ENCODE measurements at regions not wholly inside any gene's neighbourhood (a gene's known extent, or its start where the extent isn't known, plus 50 kb on each side); places are given as distances from the start of the nearest gene placed in this dataset.

DNA sequence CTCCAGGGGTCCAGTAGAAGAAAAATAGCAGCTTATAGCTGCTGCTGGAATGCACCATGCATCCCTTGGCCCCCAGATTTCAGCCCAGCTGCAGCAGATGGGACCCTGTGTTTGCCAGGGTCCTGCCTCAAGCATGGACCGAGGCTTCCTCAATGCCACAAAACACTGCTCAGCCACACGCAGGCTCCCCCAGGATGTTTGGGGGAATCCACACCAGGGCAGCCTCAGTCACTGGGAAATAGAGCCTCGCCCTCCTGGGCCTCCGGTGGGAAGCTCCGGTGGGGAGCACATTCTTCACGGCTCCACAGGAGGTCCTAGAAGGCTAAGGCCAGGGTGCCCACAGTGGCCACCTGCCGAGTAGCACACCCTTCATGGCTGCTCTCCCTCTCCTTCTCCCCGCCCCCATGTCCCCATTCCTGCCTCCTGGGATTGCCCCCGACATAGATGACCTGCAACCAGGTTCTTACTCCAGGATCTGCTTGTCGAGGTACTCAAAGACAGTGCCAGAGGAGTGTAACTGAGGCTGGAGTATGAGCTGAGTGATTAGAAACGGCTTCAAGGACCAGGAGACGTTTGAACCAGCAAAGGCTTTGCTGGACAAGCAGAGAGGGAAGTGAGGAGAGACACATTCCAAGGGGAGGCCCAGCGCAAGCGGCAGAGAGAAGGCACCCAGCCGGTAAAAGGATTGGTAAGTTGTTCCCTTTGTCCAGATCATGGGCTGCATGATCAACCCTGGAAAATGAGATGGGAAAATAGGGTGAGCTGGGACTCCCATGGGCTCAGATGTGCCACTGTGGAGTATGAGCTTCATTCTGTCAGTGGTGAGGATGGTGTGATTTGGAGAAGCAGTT lies 110.7 kb upstream of the UQCRFS1 start:
- no peak for DNase-seq

- no peak for DNase-seq
Observed at GRCh38 chr19:29324291-29324680, 111.3 kb upstream of the UQCRFS1 start.

DNA sequence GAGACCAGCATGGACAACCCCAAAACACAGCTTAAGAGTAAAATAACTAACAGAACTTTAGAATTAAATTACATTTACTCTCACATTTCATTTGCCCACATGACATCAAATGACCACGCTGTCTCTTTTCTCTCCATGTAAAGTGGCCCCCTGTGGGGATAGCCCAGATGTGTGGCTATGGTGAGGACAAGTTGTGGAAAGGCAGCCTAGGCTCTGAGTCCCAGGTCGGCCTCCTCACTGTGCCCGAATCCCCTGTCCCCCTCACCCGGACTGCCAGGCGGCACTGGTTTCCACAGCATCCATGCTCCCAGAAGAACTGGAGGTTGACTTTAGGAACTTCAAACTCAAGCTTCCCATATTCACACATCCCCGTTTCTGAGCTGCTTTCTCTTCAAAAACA lies 111.8 kb upstream of the UQCRFS1 start:
- DNase-seq = no peak

DNA sequence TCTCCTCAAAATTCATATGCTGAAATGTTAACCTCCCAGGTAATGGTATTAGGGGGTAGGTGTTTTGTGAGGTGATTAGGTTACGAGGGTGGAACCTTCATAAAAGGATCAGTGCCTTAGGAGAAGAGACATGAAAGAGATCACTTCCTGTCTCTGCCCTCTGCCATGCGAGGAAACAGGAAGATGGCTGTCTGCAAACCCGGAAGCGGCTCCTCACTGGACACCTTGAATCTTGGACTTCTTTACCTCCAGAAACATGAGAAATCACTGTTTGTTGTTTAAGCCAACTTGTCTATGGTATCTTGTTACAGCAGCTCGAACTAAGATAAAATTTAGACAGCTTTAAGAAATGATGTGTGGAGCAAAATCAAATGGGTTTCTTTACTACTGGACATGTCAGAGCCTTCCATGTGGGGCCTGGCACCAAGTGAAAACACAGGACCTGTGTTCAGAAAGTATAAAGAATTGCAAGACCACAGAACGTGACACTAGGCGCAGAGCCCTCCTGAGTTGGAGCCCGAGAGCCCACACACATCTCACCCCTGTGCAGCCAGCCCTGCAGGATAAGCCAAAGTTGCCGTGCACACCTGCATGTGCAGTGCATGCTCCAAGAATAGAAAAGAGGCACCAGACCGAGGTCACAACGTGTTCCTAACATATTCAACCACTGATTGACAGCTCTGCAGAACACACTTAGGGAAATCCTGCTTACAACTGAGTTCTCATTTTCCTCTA lies 112.5 kb upstream of the UQCRFS1 start:
- no peak for DNase-seq

- DNase-seq = no peak
Observed at GRCh38 chr19:29326351-29326750, 113.4 kb upstream of the UQCRFS1 start.

- DNase-seq = no peak
Observed at GRCh38 chr19:29326849-29327840, 114.2 kb upstream of the UQCRFS1 start.

DNA sequence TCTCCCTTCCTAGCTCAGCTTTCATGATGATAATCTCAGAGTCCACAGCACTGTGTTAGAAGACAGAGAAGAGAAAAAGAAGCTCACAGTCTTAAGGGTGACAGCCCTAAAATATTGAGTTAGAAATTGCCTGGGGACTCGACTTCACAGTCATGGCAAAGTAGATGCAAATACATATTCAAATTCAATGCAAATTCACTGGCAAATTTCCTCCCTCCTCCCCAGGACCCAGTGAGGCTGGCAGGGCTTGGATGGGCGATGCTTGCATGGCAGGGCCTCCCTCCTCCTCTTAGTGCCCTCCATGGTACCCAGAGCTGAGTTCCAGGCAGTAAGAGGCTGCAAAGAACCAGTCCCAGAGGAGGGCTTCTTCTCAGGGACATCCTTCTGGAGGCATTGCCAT lies 115.6 kb upstream of the UQCRFS1 start:
- no peak for DNase-seq

- DNase-seq = peak; percentile 26
Observed at GRCh38 chr19:29329460-29330134, 116.6 kb upstream of the UQCRFS1 start.

- no peak for DNase-seq
Observed at GRCh38 chr19:29336425-29336824, 123.5 kb upstream of the UQCRFS1 start.

DNA sequence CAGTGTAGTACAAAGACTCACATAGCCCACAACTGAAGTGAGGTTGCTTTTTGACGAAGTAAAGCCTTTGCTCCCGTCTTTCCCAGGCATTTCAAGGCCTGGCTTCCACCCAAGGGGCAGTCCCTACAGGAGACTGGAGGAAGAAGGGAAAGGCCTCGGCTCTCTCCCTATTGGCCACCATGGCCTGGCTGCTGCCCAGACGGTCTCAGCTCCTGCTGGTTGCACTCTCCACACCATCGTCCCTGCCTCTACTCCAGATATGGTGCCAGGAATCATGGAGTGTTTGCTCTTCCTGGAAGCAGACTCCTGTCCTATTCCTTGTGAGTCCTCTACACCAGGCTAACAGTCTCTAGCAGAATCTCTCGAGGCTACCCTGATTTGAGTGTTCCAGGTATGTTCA lies 124.1 kb upstream of the UQCRFS1 start:
- DNase-seq = no peak

DNA sequence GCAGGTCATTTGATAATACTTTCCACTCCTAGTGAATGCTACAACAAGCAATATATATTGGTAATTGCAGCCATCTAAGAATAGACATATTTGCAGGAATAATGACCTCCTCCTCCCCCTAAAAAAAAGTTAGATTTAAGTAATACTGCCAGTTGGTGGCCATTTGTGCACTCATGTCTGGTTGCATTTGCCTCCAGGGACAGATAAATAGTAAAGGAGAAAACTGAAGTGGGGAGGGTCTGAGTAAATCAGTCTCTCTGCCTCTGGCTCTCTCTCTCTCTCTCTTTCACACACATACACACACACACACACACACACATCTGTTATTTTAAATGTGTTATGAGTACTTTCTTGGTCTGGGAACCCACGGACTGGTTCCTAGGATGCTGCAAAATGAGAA lies 125.5 kb upstream of the UQCRFS1 start:
- no peak for DNase-seq

DNA sequence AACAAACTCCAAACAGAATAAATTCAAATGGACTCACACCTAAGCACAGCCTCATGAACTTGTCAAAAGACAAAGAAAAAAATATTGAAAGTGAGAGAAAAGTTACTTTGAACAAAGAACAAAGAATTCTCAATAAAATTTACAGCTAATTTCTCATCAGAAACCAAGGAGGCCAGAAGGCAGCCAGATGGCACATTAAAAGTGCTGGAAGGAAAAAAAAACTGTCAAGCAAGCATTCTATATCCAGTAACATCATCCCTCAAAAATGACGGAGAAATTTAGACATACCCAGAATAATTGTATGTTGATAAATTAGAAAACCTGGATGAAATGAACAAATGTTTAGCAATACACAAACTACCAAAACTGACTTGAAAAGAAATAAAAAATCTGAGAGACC lies 129.8 kb upstream of the UQCRFS1 start:
- no peak for DNase-seq

GRCh38 chr19:29364224-29364726 lies 151.3 kb upstream of the UQCRFS1 start:
- no peak for DNase-seq

- DNase-seq = no peak
Observed at GRCh38 chr19:29364999-29365398, 152.0 kb upstream of the UQCRFS1 start.

GRCh38 chr19:29365836-29366417 lies 153.0 kb upstream of the UQCRFS1 start:
- DNase-seq = no peak

DNA sequence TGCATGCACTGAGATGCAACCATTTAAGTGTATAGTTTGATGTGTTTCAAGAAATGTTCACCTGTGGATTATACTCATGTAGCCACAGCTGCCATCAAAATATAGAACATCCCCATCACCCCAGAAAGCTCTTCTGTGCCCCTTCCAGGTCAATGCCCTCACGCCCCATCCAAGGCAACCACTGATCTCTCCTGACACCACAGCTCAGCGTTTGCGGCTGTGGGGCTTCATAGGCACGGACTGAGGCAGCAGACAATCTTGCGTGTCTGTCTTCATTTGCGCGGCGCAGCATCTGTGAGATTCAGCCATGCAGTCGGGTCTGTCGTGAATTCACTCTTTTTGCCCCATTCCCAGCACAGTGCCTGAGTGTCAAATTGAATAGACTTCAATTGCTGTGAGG lies 153.8 kb upstream of the UQCRFS1 start:
- DNase-seq = no peak

DNA sequence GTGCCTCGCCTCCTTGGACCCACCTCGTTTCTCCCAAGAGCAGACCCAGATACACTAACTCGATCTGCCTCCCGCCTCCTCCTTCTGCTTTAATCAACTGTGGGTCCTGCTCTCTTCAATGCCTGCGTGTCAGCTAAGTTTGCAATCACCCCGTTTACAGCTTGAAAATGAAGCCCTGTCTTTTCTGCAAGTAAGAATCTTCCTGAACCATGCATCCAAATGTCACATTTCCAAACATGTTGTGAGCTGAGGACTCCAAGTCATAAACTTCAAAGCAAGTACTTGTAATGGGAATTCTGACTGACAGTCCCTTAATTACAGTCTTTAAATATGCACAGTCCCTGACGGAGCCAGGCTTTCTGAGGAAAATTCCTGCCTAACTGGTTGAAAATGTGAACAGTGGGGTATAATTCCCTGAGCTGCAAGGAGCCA lies 154.9 kb upstream of the UQCRFS1 start:
- DNase-seq = no peak

- DNase-seq = no peak
Observed at GRCh38 chr19:29370276-29370675, 155.5 kb upstream of the VSTM2B start.

DNA sequence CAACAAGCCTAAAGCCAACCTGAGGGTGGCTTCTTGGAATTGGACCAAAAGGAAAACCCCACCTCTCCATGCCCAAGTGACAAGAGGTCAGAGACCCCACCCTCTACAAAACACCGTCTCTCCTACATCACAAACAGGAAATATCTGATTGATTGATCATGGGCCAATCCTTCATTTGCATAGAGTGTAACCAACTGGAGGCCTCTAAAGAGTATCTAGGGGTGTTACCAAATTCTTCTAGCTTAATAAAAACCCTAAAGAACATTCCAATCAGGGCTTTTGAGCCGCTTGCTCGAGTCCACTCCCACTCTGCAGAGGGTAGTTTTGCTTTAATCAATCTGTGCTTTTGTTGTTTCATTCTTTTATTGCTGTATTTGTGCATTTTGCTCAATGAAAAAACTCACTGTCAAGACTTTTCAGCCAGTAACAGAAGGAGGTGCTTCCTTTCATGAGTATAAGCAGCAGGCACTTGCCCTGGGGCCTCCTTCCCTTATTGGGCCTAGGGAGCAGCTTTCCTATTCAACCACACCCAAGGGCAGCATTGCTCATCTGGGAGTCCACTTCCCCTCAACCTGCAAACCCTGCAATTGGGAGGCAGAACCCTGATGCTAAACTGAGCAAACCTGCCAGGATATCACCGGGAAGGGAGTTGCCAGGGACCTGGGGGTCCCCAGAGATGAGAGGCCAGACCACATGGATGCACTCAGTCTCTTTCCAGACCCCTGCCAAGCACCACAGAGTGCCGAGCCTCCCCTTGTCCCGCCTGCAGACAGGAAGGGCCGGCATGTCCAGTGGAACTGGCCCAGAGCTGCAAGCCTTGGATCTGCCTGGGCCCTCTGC lies 154.3 kb upstream of the VSTM2B start:
- no peak for DNase-seq

DNA sequence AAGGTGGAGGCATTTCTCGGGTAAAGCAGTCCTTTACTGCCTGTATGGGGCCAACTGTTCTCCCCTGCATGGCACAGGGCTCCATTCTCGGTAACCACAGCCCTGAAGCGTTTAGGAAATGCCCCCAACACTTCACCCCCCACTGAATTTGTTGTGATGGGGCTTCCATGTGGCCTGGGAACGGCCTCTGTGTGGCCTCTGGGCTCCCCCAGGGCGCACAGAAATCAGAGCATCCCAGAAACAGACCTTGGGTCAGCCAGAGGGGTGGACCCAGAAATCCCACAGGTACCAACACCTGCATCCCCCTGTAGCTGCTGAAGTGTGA lies 153.7 kb upstream of the VSTM2B start:
- no peak for DNase-seq

Data from muscle of arm (tissue), 1 donor.